GM18951 (cell line): ENCODE measurements at regions not wholly inside any gene's neighbourhood (a gene's known extent, or its start where the extent isn't known, plus 50 kb on each side); places are given as distances from the start of the nearest gene placed in this dataset.

ENCODE experiments used
- POLR2A ChIP-seq: IDR thresholded peaks from 4 replicates; pipeline ENCODE4 v1.6.1; 2011; ENCODE audit warnings: mild to moderate bottlenecking; ENCODE audit not compliant: insufficient read length, insufficient read depth; ENCODE audit errors: extremely low read depth
- in situ Hi-C: fragments of 300-500 bp; cut with MboI; formaldehyde crosslinking; loops from one replicate; pipeline ENCODE4 v1.12.0; 2022; ENCODE audit warnings: low sequenced_read_pairs, mixed read lengths, inconsistent platforms; ENCODE audit not compliant: unreplicated experiment

DNA sequence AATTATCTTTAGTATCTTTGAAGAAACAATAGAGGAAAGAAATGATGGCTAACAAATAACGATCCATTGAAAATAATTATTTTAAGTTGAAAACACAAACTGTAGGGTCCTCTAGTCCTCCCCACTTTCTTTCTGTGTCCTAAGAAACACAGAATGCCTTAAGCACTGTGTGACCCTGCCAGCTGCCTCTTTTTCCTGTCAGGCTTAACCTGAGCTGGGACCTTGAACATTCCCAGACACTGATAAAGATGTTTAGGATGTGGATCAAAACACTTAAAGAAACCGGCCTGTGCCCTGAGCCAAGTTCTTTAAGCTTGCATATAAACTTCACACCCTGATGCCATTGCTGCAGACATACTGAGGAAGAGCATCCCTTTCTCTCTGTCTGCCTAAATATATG, 755.4 kb upstream of the VRK2 start:
- TF ChIP-seq POLR2A: no peak
- in situ Hi-C loops: no loop called here

DNA sequence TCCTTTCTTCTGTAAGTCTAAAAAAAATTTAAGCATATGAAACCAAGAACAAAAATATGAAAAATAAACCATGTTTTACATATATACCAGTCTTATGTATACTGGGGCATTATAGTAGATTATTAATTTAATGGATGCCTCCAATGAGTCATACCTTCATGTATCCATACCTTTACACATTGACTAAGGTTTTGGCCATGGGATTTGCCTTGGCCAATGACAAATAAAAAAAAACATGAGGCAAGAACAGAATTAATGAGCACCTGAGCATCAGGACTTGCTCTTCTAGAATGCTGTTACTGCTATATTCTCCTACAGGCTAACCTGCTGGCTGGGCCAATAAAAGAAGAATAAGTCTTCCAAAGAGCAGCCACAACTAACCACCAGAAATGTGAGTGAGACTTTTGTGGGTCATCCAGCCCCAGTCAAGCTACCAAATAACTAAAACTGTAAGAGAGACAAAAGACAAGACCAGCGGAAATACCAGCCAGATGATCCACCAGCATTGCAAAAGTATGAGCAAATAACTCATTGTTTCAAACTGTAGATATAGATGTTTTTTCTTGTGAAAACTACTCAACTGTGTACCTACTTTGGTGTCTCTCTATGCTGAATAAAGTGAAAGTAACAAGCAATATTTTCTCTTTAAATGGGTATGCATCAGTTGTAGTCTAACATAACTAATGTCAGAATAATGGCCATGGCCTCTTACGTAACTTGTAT, 749.6 kb upstream of the VRK2 start:
- in situ Hi-C loops: no loop called here

DNA sequence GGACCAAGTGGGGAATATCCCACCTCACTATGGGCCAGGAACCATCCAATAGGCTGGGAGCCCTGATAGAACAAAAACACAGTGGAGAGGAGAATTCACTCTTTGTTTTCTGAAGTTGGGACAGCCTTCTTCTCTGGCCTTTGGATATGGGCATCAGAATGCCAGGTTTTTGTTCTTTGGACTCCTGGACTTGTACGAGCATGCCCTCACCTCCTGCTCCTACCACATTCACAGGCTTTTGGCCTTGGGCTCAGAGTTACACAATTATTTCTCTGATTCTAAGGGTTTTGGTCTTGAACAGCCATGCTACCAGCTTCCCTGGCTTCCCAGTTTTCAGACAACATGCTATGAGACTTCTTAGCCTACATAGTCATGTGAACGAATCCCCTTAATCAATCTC, 732.9 kb upstream of the VRK2 start:
- TF ChIP-seq POLR2A: no peak
- in situ Hi-C loops: no loop called here

More for the DNA sequence above, 749.6 kb upstream of the VRK2 start:
- TF ChIP-seq POLR2A: no peak

DNA sequence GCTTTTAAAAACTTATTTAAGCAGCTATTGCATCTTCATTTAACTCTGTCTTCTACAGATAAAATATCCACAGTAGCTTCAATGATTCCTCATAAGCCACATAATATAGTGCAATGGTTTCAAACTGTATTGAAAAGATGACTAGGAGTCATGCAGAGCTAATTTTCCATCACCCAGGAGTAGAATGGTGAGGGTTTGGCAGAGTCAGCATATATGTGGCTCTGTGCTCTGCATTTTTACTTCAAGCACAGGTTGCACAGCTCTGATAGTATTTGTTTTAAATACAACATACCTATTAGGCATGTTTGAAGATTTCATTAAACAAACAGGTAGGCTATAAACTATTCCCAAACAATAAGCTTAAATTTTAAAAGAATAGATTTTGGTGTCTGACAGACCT, 731.9 kb upstream of the VRK2 start:
- no peak for TF ChIP-seq POLR2A
- in situ Hi-C loops: no loop called here

DNA sequence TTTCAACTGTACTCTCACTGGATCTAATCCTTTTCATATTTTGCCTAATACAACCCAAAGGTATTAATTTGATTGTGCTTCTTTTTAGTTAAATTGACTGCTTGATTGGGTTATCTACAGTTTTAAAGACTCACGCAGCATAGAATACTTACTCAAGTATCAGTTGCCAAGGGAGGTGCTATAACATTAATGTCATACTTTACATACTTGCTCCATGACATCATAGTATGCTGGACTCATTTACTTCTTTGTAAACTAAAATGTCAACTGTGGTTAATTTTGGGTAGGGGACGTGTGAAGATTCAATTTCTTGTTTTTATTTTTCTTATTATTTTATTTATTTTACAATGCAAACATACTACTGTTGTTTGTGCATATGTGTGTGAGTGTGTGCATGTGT, 716.2 kb upstream of the VRK2 start:
- in situ Hi-C loops: no loop called here
- TF ChIP-seq POLR2A: no peak

DNA sequence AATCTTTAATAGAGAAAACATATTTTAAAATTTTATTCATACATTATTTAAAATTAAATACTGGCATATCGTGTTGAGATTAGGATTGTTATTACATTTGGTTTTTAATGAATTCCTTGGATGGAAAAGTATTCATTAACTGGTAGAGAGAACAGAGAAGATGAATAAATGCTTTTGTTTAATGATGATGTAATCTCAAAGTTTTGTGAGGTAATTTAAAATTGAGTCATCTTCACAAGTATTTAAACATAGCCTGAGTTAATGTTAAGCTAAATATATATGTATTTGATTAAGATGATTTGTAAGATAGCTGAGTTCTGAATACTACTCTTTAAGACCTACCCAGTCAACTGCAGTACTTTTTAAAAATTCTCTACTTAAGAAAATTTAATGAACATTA, 713.4 kb upstream of the VRK2 start:
- TF ChIP-seq POLR2A: no peak
- in situ Hi-C loops: no loop called here

DNA sequence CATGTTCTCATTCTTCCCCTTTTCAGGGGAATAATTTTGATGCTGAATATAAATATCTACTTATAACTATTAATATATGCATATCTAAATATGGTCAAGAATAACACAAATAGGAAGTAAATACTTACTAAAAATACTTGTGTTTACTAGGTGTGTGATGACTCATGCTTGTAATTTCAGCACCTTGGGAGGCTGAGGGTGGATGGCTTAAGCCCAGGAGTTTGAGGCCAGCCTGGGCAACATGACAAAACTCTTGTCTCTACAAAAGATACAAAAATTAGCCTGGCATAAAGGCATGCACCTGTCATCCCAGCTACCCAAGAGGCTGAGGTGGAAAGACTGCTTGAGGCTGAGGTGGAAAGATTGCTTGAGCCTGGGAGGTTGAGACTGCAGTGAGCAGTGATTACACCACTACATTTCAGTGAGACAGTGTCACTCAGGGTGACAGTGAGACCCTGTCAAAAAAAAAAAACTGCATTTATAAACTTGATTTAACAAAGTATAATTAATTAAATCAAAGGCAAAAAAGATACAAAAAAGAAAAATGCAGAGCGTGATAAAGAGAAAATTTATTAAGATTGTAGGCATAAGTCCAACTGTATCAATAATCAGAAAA, 703.1 kb upstream of the VRK2 start:
- in situ Hi-C loops: no loop called here
- TF ChIP-seq POLR2A: no peak

DNA sequence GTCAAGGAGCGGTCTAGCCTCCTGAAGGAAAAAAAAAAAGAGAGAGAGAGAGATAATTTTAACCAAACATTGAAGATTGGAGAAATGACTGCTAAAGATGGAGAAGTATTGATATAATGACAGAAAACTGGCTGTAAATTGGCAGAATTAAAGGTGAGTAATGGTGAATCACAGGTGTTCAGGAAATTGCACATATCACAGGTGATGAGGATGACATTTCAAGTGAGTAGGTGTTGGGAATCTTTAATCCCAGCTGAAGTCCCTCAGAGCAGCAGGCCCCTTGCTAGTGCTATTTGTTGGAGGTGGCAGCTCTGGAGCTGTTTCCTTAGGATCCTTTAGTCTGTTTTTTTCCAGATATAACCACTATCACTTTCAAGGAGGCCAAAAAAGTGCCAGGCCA, 678.4 kb upstream of the VRK2 start:
- in situ Hi-C loops: no loop called here
- no peak for TF ChIP-seq POLR2A

DNA sequence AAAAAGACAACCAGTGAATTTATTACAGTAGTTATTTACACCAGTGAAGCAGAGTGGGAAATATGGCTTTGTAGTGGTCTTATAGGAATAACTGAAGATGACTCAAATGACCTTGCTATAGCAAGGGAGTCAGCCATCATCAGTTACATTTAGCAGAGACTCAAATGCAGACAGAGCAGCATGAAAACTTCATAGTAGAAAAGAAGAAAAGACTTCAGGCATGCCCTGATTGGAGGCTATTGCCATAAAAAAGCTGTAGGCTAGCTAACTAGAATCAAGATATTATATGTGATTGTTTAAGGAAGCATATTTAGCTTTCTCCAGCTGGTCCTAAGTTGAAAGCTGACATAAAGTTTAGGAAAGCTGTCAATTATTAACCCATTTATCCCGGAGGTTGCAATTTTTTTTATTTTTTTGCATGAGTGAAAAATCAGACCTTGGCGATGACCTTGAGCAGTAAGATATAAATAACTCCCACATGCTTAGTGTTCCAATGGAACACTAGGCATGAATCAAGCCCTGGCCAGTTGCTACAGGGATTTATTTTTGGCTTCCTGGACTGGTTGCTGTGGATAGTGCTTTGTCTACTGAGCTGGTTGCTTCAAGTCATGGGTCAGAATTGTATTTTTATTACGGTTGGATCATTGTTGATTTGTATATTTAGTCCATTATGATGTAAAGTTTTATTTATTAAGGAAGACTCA, 675.6 kb upstream of the VRK2 start:
- in situ Hi-C loops: no loop called here
- no peak for TF ChIP-seq POLR2A

DNA sequence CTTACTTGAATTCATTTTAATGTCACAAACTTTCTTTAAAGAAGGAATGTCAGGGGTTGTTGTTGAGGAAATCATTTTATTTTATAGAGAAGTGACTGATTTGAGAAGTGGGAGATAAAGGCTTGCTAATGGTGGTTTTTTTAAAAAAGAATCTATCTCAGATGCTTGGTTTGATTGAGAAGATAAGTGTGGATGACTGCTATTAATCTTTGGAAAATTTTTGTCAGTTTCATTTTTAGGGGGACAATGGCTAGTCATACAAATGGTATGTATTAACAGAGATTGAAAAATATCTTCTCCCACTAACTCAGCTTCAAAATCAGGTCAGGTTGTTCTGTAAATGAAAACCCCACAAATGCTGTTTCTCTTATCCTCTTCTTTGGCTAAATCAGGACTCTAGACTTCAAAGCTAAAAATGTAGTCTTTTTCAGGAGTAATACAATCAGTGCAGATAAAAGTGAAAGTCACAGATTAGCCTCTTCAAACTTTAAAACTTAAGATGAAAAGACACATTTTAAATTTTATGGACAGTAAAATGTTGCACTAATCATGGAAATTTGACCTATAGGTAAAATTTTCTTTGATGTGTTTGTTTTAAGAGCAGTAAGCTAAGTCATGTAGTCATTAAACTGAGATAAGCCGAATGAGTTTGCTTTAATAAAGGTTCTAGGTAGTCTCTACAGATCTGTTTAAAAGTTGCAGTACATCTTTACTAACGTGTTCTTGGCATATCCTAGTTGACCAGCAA, 674.2 kb upstream of the VRK2 start:
- no peak for TF ChIP-seq POLR2A

DNA sequence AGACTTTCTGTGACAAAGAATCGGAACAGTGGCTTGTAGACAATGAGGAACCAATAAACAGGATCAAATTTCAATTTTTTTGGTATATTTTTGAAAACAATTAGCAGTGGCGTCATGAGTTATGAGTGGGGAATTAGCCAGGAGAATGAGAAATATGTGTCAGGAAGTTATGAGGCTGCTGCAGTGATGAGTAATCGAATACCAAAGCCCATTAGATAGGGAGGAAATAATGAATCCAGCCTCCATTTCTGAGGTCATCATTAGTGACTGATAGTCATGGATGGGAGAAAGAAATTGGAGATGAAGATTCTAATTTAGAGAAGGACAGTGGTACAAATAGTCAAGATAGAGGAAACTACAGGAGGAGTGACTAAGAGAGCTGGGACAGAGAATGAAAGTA, 673.1 kb upstream of the VRK2 start:
- TF ChIP-seq POLR2A: no peak
- in situ Hi-C loops: no loop called here

More for the DNA sequence above, 674.2 kb upstream of the VRK2 start:
- in situ Hi-C loops: no loop called here

DNA sequence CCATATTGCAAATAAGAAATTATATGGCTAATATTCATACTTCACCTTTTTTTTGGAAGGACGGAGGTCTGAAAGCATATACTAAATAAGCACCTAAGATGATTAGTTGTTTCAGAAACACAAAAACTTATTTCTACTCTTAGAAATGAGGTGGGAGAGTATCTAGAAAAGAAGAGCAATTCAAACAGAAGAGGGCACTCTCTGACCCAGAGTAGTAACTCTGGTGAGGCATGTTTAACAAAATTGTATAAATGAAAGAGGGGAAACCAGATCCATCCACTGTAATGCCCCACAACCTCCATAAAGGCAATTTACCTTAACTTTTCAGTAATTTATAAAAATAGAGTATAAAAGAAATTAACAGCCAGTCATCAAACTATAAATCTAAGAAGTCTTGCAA, 669.6 kb upstream of the VRK2 start:
- TF ChIP-seq POLR2A: no peak
- in situ Hi-C loops: no loop called here

DNA sequence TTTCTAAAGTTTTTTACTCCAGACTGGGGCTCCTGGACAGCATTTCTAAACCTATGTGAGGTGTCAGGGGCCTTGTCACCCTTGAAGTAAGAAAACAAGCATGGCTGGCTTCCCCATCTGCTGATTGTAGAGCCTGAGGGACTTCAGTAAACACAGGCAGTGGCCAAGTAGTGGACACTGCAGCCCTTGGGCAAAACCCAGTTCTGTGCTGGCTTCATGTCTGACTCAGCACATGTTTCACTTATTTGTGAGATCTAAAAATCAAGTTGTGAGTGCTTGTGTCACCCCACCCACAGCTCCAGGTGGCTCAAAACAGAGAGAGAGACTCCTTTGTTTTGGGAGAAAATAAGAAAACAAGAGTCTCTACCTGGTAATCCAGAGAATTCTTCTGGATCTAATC, 660.3 kb upstream of the VRK2 start:
- in situ Hi-C loops: no loop called here
- TF ChIP-seq POLR2A: no peak
